ENCODE measurements at regions not wholly inside any gene's neighbourhood (a gene's known extent, or its start where the extent isn't known, plus 50 kb on each side); places are given as distances from the start of the nearest gene placed in this dataset.
"Not testable (repeated sequence)": the region's sequence is repeated elsewhere in the genome, so short reads cannot be mapped to it uniquely, and the experiment has no call there.

- no peak for DNase-seq (ENCODE audit: low read depth in 1 of 2, low spot score in 1 of 2)
Measured at GRCh38 chr6:169918239-169918953, 167.0 kb downstream of the ERMARD start.

- no peak for DNase-seq (ENCODE audit: low read depth in 1 of 2, low spot score in 1 of 2)
Measured at GRCh38 chr6:169917153-169917552, 165.7 kb downstream of the ERMARD start.

GRCh38 chr6:169915769-169916550 lies 164.5 kb downstream of the ERMARD start:
- no peak for DNase-seq (ENCODE audit: low read depth in 1 of 2, low spot score in 1 of 2)

- DNase-seq (ENCODE audit: low read depth in 1 of 2, low spot score in 1 of 2) = not testable (repeated sequence)
Measured at GRCh38 chr6:169913745-169914144, 162.3 kb downstream of the ERMARD start.

- DNase-seq (ENCODE audit: low read depth in 1 of 2, low spot score in 1 of 2) = no peak
Measured at GRCh38 chr6:169913096-169913638, 161.7 kb downstream of the ERMARD start.

- DNase-seq (ENCODE audit: low read depth in 1 of 2, low spot score in 1 of 2) = no peak
Measured at GRCh38 chr6:169912266-169913095, 161.1 kb downstream of the ERMARD start.

GRCh38 chr6:169911264-169912263 lies 160.1 kb downstream of the ERMARD start:
- DNase-seq (ENCODE audit: low read depth in 1 of 2, low spot score in 1 of 2) = no peak

- DNase-seq (ENCODE audit: low read depth in 1 of 2, low spot score in 1 of 2) = no peak
Measured at GRCh38 chr6:169909113-169909512, 157.7 kb downstream of the ERMARD start.

- DNase-seq (ENCODE audit: low read depth in 1 of 2, low spot score in 1 of 2) = no peak
Measured at GRCh38 chr6:169908403-169908933, 157.0 kb downstream of the ERMARD start.

- no peak for DNase-seq (ENCODE audit: low read depth in 1 of 2, low spot score in 1 of 2)
Measured at GRCh38 chr6:169907419-169908115, 156.1 kb downstream of the ERMARD start.

GRCh38 chr6:169906688-169907418 lies 155.4 kb downstream of the ERMARD start:
- DNase-seq (ENCODE audit: low read depth in 1 of 2, low spot score in 1 of 2) = no peak

GRCh38 chr6:169906004-169906687 lies 154.7 kb downstream of the ERMARD start:
- no peak for DNase-seq (ENCODE audit: low read depth in 1 of 2, low spot score in 1 of 2)

- DNase-seq (ENCODE audit: low read depth in 1 of 2, low spot score in 1 of 2) = no peak
Measured at GRCh38 chr6:169905041-169905807, 153.8 kb downstream of the ERMARD start.

- DNase-seq (ENCODE audit: low read depth in 1 of 2, low spot score in 1 of 2) = no peak
Measured at GRCh38 chr6:169904051-169904922, 152.9 kb downstream of the ERMARD start.

GRCh38 chr6:169903122-169903521 lies 151.7 kb downstream of the ERMARD start:
- DNase-seq (ENCODE audit: low read depth in 1 of 2, low spot score in 1 of 2) = no peak

GRCh38 chr6:169902604-169903003 lies 151.2 kb downstream of the ERMARD start:
- no peak for DNase-seq (ENCODE audit: low read depth in 1 of 2, low spot score in 1 of 2)

Measured in activated T-helper 1 cell treated with anti-CD3 and anti-CD28 coated beads, Interleukin-2, amount 50 U/mL, for 16 hours (primary cell).